DMS153 treated with DMSO at 0.1 percent for 48 hours (cell line): ENCODE measurements at regions not wholly inside any gene's neighbourhood (a gene's known extent, or its start where the extent isn't known, plus 50 kb on each side); places are given as distances from the start of the nearest gene placed in this dataset.

ENCODE experiments used
- DNase-seq: peaks from one replicate; lab custom pipeline; 2025; ENCODE audit not compliant: unreplicated experiment; lab: John Stamatoyannopoulos, UW

DNA sequence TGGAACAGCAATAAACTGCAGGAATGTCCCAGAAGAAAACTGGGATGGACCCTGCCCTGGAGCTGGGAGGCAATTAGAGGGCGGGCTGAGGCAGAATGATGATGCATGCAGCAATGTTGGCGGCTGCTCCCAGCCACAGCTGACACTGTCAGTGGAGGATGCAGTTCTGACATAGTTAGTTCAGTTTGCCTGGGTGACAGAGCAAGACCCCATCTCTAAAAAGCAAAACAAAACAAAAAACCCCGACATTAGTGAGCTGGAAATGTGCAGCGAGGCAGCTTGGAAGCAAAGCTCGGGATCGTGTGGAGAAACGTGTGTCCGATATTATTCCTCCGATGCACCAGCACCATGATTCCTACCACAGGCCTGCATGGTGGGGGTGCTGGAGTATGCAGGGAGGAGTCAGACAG, 110.1 kb upstream of the UQCRFS1 start:
- no peak for DNase-seq

DNA sequence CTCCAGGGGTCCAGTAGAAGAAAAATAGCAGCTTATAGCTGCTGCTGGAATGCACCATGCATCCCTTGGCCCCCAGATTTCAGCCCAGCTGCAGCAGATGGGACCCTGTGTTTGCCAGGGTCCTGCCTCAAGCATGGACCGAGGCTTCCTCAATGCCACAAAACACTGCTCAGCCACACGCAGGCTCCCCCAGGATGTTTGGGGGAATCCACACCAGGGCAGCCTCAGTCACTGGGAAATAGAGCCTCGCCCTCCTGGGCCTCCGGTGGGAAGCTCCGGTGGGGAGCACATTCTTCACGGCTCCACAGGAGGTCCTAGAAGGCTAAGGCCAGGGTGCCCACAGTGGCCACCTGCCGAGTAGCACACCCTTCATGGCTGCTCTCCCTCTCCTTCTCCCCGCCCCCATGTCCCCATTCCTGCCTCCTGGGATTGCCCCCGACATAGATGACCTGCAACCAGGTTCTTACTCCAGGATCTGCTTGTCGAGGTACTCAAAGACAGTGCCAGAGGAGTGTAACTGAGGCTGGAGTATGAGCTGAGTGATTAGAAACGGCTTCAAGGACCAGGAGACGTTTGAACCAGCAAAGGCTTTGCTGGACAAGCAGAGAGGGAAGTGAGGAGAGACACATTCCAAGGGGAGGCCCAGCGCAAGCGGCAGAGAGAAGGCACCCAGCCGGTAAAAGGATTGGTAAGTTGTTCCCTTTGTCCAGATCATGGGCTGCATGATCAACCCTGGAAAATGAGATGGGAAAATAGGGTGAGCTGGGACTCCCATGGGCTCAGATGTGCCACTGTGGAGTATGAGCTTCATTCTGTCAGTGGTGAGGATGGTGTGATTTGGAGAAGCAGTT, 110.7 kb upstream of the UQCRFS1 start:
- DNase-seq, result no peak

DNA sequence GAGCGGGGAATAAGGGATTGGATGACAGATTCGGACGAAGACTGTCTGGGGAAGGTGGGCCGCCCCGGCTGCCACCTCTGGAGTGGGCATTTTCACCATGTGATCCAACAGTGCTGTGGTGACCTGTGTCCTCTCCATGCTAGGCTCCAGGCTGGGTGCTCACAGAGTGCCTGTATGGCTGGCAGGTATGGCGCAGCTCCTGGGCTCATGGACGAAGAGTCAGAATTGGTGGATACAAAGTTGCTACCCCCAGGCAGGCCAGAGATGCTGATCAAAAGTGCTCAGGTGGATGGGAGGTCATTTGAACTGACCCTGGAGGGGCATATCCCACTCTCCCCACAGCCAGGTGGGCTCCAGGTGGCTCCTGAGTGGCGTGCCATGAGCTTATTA, 111.3 kb upstream of the UQCRFS1 start:
- DNase-seq, result no peak

DNA sequence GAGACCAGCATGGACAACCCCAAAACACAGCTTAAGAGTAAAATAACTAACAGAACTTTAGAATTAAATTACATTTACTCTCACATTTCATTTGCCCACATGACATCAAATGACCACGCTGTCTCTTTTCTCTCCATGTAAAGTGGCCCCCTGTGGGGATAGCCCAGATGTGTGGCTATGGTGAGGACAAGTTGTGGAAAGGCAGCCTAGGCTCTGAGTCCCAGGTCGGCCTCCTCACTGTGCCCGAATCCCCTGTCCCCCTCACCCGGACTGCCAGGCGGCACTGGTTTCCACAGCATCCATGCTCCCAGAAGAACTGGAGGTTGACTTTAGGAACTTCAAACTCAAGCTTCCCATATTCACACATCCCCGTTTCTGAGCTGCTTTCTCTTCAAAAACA, 111.8 kb upstream of the UQCRFS1 start:
- no peak for DNase-seq

DNA sequence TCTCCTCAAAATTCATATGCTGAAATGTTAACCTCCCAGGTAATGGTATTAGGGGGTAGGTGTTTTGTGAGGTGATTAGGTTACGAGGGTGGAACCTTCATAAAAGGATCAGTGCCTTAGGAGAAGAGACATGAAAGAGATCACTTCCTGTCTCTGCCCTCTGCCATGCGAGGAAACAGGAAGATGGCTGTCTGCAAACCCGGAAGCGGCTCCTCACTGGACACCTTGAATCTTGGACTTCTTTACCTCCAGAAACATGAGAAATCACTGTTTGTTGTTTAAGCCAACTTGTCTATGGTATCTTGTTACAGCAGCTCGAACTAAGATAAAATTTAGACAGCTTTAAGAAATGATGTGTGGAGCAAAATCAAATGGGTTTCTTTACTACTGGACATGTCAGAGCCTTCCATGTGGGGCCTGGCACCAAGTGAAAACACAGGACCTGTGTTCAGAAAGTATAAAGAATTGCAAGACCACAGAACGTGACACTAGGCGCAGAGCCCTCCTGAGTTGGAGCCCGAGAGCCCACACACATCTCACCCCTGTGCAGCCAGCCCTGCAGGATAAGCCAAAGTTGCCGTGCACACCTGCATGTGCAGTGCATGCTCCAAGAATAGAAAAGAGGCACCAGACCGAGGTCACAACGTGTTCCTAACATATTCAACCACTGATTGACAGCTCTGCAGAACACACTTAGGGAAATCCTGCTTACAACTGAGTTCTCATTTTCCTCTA, 112.5 kb upstream of the UQCRFS1 start:
- DNase-seq, result no peak

DNA sequence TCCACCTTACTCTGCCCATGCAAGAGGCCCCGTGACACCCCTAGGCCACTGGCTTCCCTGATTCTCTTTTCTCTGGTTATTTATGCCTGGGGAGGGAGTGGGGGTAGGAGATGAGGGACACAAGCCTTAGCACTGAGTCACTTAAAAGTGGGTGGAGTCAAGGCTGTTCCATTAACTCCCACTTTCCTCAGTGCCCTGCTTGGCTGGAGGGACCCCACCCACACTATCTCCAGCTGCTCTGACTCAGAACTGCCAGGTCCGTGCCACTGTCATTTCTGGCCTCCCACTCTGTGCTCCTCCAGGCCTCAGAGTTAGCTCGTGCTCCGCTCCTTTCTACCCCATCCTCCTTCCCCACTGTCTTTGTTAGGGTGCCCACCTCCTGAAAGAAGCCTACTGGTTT, 113.4 kb upstream of the UQCRFS1 start:
- no peak for DNase-seq

DNA sequence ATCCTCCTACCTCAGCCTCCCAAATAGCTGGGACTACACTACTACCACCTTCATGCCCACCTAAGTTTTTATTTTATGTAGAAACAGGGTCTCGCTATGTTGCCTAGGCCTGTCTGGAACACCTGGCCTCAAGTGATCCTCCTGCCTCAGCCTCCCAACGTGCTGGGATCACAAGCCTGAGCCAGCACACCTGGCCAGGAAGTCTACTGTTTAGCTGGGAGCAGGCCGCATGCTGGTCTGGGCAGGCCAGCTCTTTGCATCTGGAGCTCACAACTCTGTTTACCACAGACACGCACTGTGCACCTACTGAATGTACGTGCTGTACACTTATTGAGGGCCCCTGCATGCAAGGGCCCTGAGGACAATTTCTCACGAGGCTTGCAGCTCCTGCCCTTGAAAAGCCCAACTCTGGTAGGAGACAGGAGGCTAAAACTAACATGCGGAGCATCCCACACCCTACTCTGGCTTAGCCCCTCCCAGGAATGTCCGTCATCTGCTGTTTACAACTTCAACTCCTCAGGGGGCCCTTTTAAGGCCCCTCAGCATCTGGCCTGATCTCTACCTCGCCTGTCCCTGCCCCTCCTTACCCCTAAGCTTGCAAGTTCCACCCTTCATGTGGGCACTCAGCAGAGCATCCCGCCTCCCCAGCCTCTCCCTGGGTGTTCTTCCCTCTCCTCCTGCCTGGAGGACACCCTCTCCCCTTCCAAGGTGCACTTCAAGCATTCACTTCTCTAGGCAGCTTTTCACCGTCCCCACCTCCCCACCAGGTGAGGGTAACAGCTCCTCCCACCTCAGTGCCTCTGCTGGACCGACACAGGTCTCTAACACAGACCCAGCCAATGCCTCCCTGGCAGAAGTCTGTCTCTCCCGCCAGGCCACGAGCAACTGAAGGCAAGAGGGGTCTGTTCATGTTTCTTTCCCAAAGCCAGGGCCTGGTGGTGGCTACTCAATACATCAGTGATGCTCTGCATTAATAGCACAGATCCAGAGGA, 114.2 kb upstream of the UQCRFS1 start:
- DNase-seq, result no peak

DNA sequence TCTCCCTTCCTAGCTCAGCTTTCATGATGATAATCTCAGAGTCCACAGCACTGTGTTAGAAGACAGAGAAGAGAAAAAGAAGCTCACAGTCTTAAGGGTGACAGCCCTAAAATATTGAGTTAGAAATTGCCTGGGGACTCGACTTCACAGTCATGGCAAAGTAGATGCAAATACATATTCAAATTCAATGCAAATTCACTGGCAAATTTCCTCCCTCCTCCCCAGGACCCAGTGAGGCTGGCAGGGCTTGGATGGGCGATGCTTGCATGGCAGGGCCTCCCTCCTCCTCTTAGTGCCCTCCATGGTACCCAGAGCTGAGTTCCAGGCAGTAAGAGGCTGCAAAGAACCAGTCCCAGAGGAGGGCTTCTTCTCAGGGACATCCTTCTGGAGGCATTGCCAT, 115.6 kb upstream of the UQCRFS1 start:
- no peak for DNase-seq

DNA sequence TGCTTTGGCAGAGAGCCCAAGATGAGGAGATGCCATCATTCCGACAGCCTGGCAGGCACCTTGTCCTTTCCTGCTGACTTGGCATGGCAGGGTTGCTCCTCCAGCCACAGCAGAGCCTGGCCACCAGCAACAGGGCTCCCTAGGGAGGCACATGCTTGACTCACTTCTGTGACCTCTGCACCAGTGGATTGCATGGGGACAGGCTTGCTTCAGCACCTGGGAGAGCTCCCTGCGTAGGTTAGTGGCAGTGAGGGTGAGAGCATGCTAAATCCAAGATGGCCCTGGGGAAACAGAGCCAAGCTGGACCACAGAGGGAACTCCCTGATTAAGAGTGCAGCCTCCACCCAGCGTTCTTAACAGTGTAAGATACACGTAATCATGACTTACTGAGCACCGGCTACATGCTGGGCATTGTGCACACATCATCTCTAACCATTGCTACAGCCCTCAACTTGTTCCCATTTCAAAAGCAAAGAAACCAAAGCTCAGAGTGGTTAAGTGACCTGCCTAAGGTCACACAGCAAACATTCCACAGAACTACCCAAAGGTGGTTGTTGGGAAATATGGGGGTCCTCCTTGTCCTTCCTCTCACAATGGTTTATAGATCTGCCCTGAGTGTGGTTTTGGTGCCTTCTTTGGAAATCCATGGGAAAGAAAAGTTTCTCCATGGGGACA, 116.6 kb upstream of the UQCRFS1 start:
- DNase-seq, result no peak

DNA sequence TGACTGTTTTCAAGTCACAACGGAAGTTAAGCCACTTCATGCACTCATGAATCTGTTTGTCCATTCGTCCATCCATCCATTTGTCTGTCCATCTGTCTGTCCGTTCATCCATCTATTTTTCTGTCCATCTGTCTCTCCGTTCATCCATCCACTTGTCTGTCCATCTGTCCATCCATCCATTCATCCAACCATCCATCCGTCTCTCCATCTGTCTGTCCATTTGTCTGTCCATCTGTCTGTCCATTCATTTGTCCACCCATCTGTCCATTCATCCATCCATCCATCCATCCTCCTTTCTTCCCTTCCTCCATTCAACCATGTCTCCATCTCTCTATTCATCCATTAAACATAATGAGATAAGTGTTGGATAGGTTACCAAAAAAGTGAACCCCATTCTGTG, 123.5 kb upstream of the UQCRFS1 start:
- DNase-seq, result no peak

DNA sequence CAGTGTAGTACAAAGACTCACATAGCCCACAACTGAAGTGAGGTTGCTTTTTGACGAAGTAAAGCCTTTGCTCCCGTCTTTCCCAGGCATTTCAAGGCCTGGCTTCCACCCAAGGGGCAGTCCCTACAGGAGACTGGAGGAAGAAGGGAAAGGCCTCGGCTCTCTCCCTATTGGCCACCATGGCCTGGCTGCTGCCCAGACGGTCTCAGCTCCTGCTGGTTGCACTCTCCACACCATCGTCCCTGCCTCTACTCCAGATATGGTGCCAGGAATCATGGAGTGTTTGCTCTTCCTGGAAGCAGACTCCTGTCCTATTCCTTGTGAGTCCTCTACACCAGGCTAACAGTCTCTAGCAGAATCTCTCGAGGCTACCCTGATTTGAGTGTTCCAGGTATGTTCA, 124.1 kb upstream of the UQCRFS1 start:
- DNase-seq, result no peak

DNA sequence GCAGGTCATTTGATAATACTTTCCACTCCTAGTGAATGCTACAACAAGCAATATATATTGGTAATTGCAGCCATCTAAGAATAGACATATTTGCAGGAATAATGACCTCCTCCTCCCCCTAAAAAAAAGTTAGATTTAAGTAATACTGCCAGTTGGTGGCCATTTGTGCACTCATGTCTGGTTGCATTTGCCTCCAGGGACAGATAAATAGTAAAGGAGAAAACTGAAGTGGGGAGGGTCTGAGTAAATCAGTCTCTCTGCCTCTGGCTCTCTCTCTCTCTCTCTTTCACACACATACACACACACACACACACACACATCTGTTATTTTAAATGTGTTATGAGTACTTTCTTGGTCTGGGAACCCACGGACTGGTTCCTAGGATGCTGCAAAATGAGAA, 125.5 kb upstream of the UQCRFS1 start:
- DNase-seq, result no peak

DNA sequence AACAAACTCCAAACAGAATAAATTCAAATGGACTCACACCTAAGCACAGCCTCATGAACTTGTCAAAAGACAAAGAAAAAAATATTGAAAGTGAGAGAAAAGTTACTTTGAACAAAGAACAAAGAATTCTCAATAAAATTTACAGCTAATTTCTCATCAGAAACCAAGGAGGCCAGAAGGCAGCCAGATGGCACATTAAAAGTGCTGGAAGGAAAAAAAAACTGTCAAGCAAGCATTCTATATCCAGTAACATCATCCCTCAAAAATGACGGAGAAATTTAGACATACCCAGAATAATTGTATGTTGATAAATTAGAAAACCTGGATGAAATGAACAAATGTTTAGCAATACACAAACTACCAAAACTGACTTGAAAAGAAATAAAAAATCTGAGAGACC, 129.8 kb upstream of the UQCRFS1 start:
- no peak for DNase-seq

DNA sequence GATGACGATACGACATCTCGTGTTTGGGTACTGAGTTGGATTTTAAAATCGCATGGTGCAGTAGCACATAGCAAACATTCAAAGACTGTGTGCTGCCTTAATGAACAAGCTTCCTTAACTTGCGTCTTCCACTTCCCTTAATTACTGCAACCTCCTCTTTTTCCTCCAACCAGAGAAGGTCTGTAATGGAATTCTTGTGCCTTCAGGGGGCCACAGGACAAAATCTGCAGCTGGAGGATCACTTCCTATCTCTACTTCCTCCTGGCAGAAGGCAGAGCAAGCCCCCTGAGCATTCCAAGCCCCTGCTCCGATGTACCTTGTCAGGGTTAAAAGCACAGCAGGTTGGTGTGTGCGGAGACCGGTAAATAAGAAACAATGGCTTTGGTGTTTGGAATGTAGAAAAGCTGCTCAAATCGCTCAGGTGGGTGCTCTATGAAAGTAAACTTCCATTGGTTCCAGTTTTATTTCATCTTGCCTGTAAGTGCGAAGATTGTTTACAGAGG, 151.3 kb upstream of the UQCRFS1 start:
- no peak for DNase-seq

DNA sequence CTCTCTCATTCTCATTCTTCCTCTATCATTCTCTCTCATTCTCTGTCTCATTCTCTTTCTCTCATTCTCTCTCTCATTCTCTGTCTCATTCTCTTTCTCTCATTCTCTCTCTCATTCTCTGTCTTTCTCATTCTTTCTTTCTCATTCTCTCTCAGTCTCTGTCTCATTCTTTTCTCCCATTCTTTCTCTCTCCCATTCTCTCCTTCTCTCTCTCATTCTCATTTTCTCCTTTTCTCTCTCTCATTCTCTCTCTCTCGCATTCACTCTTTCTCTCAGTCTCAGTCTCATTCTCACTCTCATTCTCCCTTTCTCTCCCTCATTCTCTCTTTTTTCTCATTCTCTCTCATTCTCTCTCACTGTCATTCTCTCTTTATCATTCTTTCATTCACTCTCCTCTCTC, 152.0 kb upstream of the UQCRFS1 start:
- no peak for DNase-seq

DNA sequence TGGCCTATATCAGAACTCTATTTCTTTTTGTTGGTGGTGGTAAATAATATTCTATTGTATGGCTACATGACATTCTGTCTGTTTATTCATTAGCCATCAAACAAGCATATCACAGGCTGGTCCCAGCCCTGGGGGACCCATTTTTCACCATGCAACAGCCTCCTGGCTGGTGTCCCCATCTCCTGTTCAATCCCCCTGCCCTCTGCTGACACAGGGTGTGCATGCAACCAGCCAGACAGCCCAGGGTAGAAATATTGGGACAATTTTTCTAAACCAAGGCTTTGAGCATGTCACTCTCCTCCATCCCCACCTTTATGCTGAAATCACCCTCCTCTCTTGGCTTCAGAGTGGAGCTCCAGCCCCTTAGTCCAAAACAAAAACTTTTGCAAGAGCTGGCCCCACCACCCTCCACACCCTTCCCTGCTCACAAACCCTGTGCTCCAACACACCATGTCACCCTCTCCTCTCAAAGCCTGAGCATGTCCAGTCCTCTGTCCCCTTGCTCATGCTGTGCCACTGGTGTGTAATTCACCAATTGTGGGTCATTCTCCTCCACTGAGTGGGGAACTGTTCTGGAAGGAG, 153.0 kb upstream of the UQCRFS1 start:
- no peak for DNase-seq

DNA sequence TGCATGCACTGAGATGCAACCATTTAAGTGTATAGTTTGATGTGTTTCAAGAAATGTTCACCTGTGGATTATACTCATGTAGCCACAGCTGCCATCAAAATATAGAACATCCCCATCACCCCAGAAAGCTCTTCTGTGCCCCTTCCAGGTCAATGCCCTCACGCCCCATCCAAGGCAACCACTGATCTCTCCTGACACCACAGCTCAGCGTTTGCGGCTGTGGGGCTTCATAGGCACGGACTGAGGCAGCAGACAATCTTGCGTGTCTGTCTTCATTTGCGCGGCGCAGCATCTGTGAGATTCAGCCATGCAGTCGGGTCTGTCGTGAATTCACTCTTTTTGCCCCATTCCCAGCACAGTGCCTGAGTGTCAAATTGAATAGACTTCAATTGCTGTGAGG, 153.8 kb upstream of the UQCRFS1 start:
- no peak for DNase-seq

DNA sequence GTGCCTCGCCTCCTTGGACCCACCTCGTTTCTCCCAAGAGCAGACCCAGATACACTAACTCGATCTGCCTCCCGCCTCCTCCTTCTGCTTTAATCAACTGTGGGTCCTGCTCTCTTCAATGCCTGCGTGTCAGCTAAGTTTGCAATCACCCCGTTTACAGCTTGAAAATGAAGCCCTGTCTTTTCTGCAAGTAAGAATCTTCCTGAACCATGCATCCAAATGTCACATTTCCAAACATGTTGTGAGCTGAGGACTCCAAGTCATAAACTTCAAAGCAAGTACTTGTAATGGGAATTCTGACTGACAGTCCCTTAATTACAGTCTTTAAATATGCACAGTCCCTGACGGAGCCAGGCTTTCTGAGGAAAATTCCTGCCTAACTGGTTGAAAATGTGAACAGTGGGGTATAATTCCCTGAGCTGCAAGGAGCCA, 154.9 kb upstream of the UQCRFS1 start:
- DNase-seq, result no peak

DNA sequence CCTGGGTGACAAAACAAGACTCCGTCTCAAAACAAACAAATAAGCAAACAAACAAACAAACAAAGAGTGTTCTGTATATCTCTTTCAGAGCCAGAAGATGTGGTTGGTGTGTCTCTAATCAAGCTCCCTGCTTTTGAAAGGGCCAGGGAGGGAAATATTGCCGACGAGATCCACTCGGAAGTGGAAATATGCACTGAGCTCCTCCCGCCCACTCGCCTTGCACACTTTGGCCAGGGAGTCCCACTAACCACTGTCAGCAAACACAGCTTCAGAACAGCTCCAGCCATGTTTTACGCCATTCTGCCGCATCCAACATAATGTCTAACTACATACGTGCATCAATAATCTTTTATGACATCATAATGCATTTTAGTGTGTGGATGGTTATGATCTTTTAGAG, 155.5 kb upstream of the VSTM2B start:
- DNase-seq, result no peak
